ENCODE measurements at regions not wholly inside any gene's neighbourhood (a gene's known extent, or its start where the extent isn't known, plus 50 kb on each side); places are given as distances from the start of the nearest gene placed in this dataset.

DNA sequence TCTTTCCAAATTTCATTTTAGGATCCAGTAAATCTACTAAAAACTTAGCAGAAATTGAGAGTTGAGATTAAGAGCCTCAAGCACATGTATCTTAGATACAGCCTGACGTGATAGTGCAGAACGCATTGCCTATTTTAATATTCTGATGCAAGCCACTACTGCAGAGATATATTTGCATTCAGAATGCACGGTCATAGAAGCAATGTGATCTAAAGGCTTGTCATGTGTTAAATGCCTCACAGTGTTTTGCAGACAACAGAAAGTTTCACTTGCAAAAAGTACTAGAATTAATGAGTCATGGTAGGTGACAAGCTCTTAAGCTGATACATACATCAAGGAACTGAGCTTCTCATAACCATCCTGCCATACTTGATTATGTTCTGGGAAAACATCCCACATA, 886.7 kb upstream of the CHAC2 start:
- TF ChIP-seq EZH2 (IDR thresholded peaks at IDR 0.05; ENCODE audit: insufficient read depth, poor library complexity, severe bottlenecking) (no peak), EZH2phosphoT487 (IDR thresholded peaks at IDR 0.05; ENCODE audit: insufficient read depth, low read depth) (no peak)

All from GM23248 (cell line).